Activated naive CD4-positive, alpha-beta T cell treated with anti-CD3 and anti-CD28 coated beads, Interleukin-2, amount 10 ng/mL, durations not matched to agents 7 days and 5 days (primary cell): ENCODE measurements at regions not wholly inside any gene's neighbourhood (a gene's known extent, or its start where the extent isn't known, plus 50 kb on each side); places are given as distances from the start of the nearest gene placed in this dataset.

Experiments used
- CTCF ChIA-PET: fragments of 350-600 bp; sonication (Branson Sonifier 250); formaldehyde crosslinking; loops from one replicate; lab custom pipeline; 2021; ENCODE audit warnings: antibody characterized with exemption; lab: Charles Lee
- DNase-seq: peaks from one replicate; pipeline ENCODE4 v3.0.0-alpha.2; 2020
- H3K27ac Mint-ChIP-seq: one replicate; pipeline ENCODE4 v1.8.0; 2021; ENCODE audit warnings: mild to moderate bottlenecking, moderate library complexity, mixed read lengths
- H3K27me3 Mint-ChIP-seq: one replicate; pipeline ENCODE4 v1.8.0; 2021; ENCODE audit warnings: mild to moderate bottlenecking, mixed read lengths
- H3K36me3 Mint-ChIP-seq: one replicate; pipeline ENCODE4 v1.8.0; 2021; ENCODE audit warnings: mixed read lengths
- H3K4me1 Mint-ChIP-seq: one replicate; pipeline ENCODE4 v1.8.0; 2021; ENCODE audit warnings: mixed read lengths
- H3K4me3 Mint-ChIP-seq: one replicate; pipeline ENCODE4 v1.8.0; 2021; ENCODE audit warnings: mild to moderate bottlenecking, moderate library complexity, mixed read lengths
- H3K9me3 Mint-ChIP-seq: one replicate; pipeline ENCODE4 v1.8.0; 2021; ENCODE audit warnings: mixed read lengths

DNA sequence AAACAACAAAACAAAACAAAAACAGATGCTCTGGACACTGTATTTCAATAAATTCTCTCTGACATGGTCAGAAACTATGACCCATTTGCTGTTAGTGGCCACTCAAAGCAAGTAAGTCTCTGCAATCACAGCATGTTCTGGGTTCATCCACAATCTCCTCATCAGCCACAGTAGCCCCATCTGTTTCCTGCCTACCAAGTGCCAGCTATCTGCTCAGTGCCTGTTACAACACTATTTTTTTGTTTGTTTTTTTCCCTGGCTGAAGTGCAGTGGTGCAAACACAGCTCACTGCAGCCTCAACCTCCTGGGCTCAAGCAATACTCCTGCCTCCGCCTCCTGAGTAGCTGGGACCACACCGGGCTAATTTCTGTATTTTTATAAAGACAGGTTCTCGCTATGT, 137.9 kb downstream of the SOX9 start:
- no peaks in the 10 kb centered on the region for H3K36me3 Mint-ChIP-seq
- peaks cover 8% of the 10 kb centered on the region for H3K9me3 Mint-ChIP-seq
- H3K27me3 Mint-ChIP-seq, result no peaks in the 10 kb centered on the region
- no peaks in the 10 kb centered on the region for H3K4me1 Mint-ChIP-seq
- CTCF ChIA-PET, result no interaction called here
- DNase-seq, result no peak
- no peak overlapping the region for H3K4me3 Mint-ChIP-seq
- H3K27ac Mint-ChIP-seq, result no peak overlapping the region

DNA sequence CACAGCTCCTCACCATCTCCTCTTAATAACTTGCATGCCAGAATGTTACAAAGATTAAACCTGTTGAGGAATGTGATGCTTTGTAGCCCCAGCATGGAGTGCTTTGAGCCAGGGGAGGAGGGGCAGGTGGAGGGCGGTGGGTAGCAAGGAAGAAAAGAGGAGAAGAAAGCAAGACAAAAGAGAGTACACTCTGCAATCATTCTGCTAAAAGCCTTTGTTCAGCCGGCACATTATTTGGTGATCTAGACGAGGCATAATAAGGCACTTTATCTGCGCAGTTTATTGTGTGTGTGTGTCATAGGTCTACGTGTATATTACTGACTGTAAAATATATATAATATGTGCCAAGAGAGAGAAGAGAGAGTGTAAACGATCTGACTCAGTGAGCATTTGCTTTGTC, 139.1 kb downstream of the SOX9 start:
- peaks cover 2% of the 10 kb centered on the region for H3K9me3 Mint-ChIP-seq
- H3K4me3 Mint-ChIP-seq, result no peak overlapping the region

DNA sequence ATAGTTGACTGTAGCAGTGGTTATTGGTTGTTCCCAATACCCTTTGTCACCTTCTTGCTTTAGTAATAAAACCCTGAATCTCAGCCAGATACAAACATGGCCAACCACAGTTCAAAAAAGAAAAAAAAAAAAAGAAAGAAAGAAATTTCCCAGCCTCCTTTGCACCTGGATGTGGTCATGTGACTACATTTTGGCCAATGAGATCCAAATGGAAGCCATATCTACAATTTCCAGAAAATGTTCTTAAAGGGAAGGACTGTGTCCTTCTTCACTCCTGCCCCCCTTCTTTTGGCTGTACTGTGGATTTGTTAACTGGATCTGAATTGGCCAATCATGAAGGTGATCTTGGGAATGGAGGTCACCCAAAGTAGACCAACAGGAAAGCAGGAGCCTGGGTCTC, 141.9 kb downstream of the SOX9 start:
- CTCF ChIA-PET, result no interaction called here
- no peak overlapping the region for H3K27ac Mint-ChIP-seq
- H3K36me3 Mint-ChIP-seq, result no peaks in the 10 kb centered on the region
- no peaks in the 10 kb centered on the region for H3K27me3 Mint-ChIP-seq
- no peaks in the 10 kb centered on the region for H3K4me1 Mint-ChIP-seq
- no peak overlapping the region for H3K4me3 Mint-ChIP-seq
- H3K9me3 Mint-ChIP-seq, result peaks cover 2% of the 10 kb centered on the region
- DNase-seq, result no peak

More for the DNA sequence above, 139.1 kb downstream of the SOX9 start:
- CTCF ChIA-PET, result no interaction called here
- Mint-ChIP-seq H3K27ac (no peak overlapping the region), H3K4me1 (no peaks in the 10 kb centered on the region), H3K27me3 (no peaks in the 10 kb centered on the region), H3K36me3 (no peaks in the 10 kb centered on the region)
- no peak for DNase-seq

DNA sequence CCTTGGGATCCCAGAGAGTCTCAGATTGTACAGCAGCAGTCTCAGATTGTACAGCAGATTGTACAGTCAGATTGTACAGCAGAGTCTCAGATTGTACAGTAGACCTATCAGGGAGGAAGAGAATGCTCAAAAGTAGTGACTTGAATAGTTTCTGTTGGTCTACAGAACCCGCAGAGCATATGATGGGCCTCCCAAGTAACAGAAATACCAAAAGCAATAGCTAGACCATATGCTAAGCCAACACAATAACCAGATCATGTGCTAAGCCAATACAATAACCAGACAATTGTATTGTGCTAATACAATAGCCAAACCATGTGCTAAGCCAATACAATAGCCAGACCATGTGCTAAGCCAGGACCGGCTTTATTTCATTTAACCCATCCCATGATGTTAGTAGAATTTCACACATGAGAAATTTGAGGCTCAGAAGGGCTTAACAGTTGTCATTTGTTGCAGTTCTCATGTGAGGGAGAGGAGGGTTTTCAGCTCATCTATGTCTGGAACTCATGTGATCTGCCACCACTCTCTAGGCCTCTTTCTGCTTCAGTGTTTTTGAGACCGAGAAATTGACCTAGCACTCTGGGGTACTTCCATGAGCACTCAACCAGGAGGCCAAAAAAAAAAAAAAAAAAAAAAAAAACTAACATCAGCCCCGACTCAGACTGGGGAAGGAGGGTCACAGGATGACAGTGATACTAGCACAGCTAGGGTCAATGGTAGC, 144.0 kb downstream of the SOX9 start:
- CTCF ChIA-PET, result no interaction called here
- Mint-ChIP-seq H3K9me3 (peaks cover 2% of the 10 kb centered on the region), H3K36me3 (no peaks in the 10 kb centered on the region), H3K27me3 (no peaks in the 10 kb centered on the region), H3K4me3 (no peak overlapping the region), H3K4me1 (no peaks in the 10 kb centered on the region), H3K27ac (no peak overlapping the region)
- no peak for DNase-seq

DNA sequence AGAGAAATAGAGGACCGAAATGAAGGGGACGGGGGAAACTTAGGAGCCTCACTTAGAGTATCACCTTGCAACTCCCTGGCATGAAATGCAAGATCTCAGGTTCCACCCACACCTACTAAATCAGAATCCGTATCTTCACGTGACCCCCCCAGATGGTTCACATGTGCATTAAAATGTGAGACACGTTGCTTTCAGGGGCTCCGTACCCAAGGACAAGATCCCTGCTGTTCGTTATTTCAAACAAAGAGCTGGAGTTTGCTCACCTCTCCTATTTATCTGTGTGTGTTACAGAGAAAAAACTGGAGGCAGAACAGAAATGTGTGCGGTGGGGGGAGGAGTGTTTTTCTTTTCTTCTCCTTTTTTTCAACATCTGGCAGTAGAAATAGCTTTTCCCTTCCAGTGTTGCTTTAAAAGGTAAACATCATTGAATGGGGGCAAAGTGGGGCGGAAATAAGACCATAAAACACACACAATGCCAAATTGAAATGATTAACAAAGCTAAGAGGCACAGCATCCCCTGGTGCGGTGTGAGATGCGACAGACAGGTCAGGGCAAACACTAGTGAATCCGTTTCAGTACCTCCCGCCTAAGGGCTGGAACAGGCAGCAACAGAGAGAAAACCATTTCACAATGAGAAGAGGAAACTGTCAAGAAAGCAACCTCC, 145.4 kb downstream of the SOX9 start:
- H3K27me3 Mint-ChIP-seq, result no peaks in the 10 kb centered on the region
- no peak for DNase-seq
- no peaks in the 10 kb centered on the region for H3K36me3 Mint-ChIP-seq
- no peak overlapping the region for H3K4me3 Mint-ChIP-seq
- H3K4me1 Mint-ChIP-seq, result no peaks in the 10 kb centered on the region
- H3K9me3 Mint-ChIP-seq, result peaks cover 4% of the 10 kb centered on the region
- no peak overlapping the region for H3K27ac Mint-ChIP-seq
- CTCF ChIA-PET, result no interaction called here

DNA sequence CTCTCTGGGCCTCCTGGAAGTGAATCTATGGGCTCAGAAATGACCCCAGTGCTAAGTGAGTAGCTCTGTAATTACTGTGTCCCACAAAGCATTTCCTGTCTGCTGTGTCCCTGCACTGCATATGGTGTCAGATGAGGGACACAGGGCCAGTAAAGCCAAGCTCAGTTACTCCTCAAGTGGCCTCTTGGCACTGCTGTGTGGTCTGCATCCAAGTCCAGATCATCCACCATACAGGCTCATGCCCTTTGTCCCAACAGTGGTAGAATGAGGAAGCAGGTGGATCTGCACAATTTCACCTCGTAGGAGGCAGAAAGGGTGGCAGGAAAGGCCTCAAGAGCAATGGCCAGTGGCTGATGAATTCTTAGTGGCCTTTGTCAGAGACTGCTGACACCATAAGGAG, 146.8 kb downstream of the SOX9 start:
- no peak for DNase-seq
- CTCF ChIA-PET, result no interaction called here
- Mint-ChIP-seq H3K27ac (no peak overlapping the region), H3K9me3 (peaks cover 3% of the 10 kb centered on the region), H3K36me3 (no peaks in the 10 kb centered on the region), H3K4me3 (no peak overlapping the region), H3K4me1 (no peaks in the 10 kb centered on the region), H3K27me3 (no peaks in the 10 kb centered on the region)

DNA sequence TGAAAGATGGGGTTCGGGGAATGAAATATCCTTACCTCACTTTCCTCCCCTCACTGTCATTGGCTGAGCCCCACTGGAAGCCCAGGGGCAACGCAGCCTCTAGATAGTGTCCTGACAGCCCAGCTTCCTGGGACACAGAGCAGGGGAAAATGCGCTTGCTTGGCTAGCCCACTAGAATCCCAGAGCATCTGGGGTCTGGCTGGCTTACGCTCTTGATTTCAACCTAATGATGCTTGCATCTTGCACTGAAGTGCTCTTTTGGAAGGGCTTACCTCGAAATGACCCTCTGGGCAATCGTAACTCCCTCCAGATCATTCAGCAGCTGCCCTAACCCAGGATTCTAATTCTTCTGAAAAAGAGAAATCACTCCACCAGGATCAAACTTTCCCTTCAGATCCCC, 147.6 kb downstream of the SOX9 start:
- peaks cover 3% of the 10 kb centered on the region for H3K9me3 Mint-ChIP-seq
- H3K4me1 Mint-ChIP-seq, result no peaks in the 10 kb centered on the region
- CTCF ChIA-PET, result no interaction called here
- H3K4me3 Mint-ChIP-seq, result no peak overlapping the region
- H3K27me3 Mint-ChIP-seq, result no peaks in the 10 kb centered on the region
- no peak overlapping the region for H3K27ac Mint-ChIP-seq
- DNase-seq, result no peak
- H3K36me3 Mint-ChIP-seq, result no peaks in the 10 kb centered on the region

DNA sequence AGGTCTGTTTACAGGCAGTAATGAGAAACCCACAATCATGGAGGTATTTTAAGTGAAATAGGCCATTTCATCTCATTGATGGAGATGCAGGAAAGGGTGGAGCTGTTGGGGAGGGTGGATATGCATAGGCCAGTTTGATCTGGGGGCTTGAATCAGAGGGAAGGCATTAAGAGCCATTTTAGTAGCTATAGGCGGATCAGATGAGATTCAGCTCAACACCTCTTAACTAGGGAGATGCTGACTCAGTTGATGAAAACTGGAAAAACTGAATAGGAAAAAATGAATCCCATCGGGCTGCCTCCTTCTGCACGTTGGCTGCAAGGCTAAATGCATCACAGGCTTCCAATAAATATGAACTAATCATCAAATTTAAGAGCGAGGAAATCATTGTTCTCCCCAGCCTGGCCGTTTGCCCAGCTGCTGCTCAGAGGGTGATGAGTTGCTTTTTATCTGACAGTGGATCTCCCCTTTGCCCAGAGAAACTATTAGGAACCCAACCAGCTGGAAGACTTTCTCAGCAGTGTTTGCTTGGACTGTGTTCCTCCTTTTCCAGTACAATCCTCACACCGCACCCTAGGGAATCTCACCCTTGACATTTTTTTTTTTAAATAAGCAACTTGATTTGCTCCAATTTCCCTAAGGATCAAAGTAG, 149.6 kb downstream of the SOX9 start:
- no peak for DNase-seq
- H3K4me3 Mint-ChIP-seq, result no peak overlapping the region

DNA sequence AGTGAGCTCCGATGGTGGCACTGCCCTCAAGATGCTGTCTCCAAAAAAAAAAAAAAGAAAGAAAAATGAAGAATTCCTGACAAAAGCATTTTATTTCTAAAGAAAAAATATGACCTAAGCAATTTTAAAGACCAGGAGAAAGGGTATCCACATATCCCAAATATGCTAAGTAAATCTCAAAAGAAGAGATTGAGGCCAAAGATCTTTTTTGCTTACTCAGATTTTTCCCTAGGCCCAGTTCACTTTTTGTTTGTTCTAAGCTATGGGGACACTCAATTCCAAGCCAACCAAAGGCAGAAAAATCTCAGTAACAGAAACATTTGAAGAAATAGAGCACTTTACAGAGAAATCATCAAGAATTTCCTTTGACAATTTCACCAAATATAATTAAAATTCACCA, 150.8 kb downstream of the SOX9 start:
- Mint-ChIP-seq H3K4me3 (no peak overlapping the region), H3K9me3 (peaks cover 6% of the 10 kb centered on the region), H3K27me3 (no peaks in the 10 kb centered on the region), H3K4me1 (no peaks in the 10 kb centered on the region), H3K27ac (no peak overlapping the region), H3K36me3 (no peaks in the 10 kb centered on the region)
- no peak for DNase-seq
- CTCF ChIA-PET, result no interaction called here

More for the DNA sequence above, 149.6 kb downstream of the SOX9 start:
- H3K4me1 Mint-ChIP-seq, result no peaks in the 10 kb centered on the region
- no peaks in the 10 kb centered on the region for H3K36me3 Mint-ChIP-seq
- H3K27me3 Mint-ChIP-seq, result no peaks in the 10 kb centered on the region
- CTCF ChIA-PET, result no interaction called here
- H3K9me3 Mint-ChIP-seq, result peaks cover 3% of the 10 kb centered on the region
- H3K27ac Mint-ChIP-seq, result no peak overlapping the region

DNA sequence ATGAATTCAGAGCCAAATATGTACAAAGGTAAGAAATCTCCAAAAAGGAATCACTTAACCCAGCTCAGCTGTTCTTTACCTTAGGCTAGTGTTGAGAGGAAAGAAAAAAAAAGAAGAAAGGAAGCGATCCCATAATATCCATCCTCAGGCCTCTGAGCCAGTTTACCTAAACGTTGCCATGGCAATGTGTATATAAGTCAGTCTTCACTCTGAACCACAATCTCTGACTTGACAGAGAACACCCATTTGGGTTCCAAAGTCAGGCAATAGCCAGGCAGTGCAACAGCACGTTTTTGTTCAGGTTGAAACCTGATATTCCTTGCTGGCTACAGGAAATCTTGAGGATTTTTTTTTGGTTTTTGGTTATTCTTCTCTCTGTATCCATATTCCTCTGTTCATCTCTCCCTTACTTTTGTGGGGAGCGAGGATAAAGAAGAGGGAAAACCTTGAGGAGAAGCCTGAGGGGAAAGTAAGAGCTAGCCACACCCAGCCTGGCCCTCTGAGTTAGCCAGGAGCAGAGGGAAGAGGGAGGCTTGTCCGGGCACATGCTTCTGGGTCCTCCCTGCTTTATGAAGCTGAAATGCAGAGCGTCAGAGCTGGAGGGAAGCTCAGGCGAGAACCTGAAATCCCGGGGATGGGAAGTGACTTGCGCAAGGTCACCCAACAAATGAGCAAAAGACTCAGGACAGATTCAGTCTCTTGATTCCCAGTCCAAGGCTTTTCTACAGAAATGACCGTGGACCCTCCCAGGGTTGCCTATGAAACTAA, 152.7 kb downstream of the SOX9 start:
- no peaks in the 10 kb centered on the region for H3K36me3 Mint-ChIP-seq
- no peak overlapping the region for H3K27ac Mint-ChIP-seq
- H3K27me3 Mint-ChIP-seq, result no peaks in the 10 kb centered on the region
- no peaks in the 10 kb centered on the region for H3K4me1 Mint-ChIP-seq
- no peak overlapping the region for H3K4me3 Mint-ChIP-seq
- peaks cover 6% of the 10 kb centered on the region for H3K9me3 Mint-ChIP-seq
- CTCF ChIA-PET, result no interaction called here
- DNase-seq, result no peak

DNA sequence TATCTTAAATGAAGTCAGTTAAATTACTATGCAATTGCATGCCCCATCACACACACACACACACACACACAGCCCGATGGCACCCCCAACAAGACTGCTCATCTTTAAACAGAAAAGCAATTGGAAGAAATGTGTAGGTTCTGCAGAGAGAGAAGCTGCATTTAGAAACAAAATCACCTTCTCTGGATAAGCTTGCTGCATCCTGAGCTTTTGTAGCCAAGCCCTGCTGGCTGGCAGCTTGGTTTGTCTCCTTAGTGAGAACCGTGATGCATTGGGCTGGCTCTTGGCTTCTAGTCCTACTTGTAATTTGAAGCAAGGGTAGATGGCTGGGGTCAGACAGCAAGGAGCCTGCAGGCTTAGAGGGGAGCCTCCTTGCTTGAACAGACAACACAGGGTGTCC, 153.8 kb downstream of the SOX9 start:
- Mint-ChIP-seq H3K9me3 (peaks cover 8% of the 10 kb centered on the region), H3K36me3 (no peaks in the 10 kb centered on the region), H3K4me3 (no peak overlapping the region), H3K4me1 (no peaks in the 10 kb centered on the region), H3K27ac (no peak overlapping the region), H3K27me3 (no peaks in the 10 kb centered on the region)
- CTCF ChIA-PET, result no interaction called here
- DNase-seq, result no peak

DNA sequence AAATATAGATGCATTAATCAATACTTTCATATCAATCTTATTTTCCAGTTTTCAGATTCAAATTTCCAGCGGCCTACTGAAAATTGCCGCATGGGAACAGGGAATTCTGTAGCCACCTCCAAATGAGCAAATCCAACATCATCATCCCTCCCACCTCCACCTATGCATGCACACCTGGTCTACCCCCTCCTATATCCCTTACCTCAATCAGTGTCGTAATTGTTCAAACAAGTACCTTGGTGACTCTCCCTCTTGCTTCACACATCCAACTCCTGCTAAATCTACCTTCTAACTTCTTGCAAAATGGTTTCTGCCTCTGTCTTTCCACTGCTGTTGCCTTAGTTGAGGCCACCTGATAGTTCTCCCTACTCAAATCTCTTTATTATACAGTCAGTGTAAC, 160.1 kb downstream of the SOX9 start:
- CTCF ChIA-PET, result no interaction called here
- no peaks in the 10 kb centered on the region for H3K4me1 Mint-ChIP-seq
- no peak overlapping the region for H3K4me3 Mint-ChIP-seq
- H3K36me3 Mint-ChIP-seq, result no peaks in the 10 kb centered on the region
- peaks cover 7% of the 10 kb centered on the region for H3K9me3 Mint-ChIP-seq
- H3K27ac Mint-ChIP-seq, result no peak overlapping the region
- DNase-seq, result no peak
- H3K27me3 Mint-ChIP-seq, result no peaks in the 10 kb centered on the region

DNA sequence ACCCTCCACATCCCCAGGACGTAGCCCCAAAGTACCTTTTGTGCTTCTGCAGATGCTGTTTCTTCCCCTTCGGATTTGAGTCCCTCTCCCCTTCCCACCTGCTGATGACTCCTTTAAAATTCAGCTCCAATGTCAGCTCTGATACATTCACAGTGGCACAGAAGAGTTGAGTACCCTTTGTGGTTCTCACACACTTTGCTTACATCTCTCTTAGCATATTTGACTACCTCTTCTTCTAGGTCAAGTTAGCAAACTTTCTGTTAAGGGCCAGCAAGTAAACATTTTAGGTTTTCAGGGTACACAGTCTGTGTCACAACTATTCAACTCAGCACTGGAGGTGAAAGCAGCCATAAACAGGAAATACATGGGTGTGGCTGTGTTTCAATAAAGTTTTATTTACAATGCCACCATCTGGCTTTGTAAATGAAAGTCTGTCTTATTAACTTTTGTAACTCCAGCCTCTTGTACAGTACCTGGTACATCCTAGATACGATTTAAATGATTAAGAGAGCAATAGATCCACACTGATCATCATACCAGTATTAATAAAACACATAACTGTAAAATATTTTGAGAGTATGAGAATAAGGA, 161.7 kb downstream of the SOX9 start:
- Mint-ChIP-seq H3K4me3 (no peak overlapping the region), H3K9me3 (peaks cover 7% of the 10 kb centered on the region), H3K4me1 (no peaks in the 10 kb centered on the region), H3K36me3 (no peaks in the 10 kb centered on the region), H3K27ac (no peak overlapping the region), H3K27me3 (no peaks in the 10 kb centered on the region)
- no peak for DNase-seq
- CTCF ChIA-PET, result no interaction called here

DNA sequence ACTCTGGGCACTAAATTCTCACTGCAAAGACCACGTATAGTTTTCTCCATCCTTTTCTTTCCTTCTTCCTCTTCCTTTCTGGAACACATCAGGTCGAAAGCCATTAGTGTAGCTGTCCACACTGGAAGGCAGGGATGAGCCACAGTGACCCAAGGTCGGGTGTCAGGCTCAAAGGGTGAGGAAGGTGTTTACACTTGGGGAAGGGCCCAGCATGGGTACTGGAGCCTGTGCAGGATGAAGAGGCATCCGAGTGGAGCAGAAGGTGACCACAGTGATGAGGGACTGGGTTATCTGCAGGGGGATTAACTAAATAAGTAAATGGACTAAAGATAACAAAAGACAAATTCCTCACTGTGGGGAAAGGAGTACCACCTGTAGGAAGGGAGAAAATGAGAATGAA, 164.0 kb downstream of the SOX9 start:
- H3K36me3 Mint-ChIP-seq, result no peaks in the 10 kb centered on the region
- peaks cover 6% of the 10 kb centered on the region for H3K9me3 Mint-ChIP-seq
- no peak for DNase-seq
- H3K4me3 Mint-ChIP-seq, result no peak overlapping the region
- H3K27me3 Mint-ChIP-seq, result no peaks in the 10 kb centered on the region
- H3K4me1 Mint-ChIP-seq, result no peaks in the 10 kb centered on the region
- no peak overlapping the region for H3K27ac Mint-ChIP-seq
- CTCF ChIA-PET, result no interaction called here
